Left kidney (tissue), 1 donor: ENCODE measurements at regions not wholly inside any gene's neighbourhood (a gene's known extent, or its start where the extent isn't known, plus 50 kb on each side); places are given as distances from the start of the nearest gene placed in this dataset.
A peak's percentile ranks its signal among the peaks of the same experiment; 100 is the strongest.
"Not testable (repeated sequence)": the region's sequence is repeated elsewhere in the genome, so short reads cannot be mapped to it uniquely, and the experiment has no call there.

ENCODE experiments used
- DNase-seq: peaks from one replicate; pipeline ENCODE4 v3.0.0-alpha.2; 2013

GRCh38 chr12:58069268-58069963 lies 128.0 kb downstream of the ATP23 start:
- DNase-seq: peak; percentile 17

GRCh38 chr12:58071994-58072393 lies 130.6 kb downstream of the ATP23 start:
- no peak for DNase-seq

GRCh38 chr12:58074259-58074658 lies 132.9 kb downstream of the ATP23 start:
- DNase-seq: no peak

GRCh38 chr12:58079806-58080205 lies 138.4 kb downstream of the ATP23 start:
- no peak for DNase-seq

GRCh38 chr12:58081488-58081887 lies 140.1 kb downstream of the ATP23 start:
- no peak for DNase-seq

GRCh38 chr12:58082996-58083395 lies 141.6 kb downstream of the ATP23 start:
- no peak for DNase-seq

GRCh38 chr12:58086006-58086405 lies 144.6 kb downstream of the ATP23 start:
- DNase-seq: no peak

- DNase-seq: no peak
These were observed 145.6 kb downstream of the ATP23 start for GRCh38 chr12:58086930-58087329.

GRCh38 chr12:58087423-58088127 lies 146.2 kb downstream of the ATP23 start:
- DNase-seq: no peak

- DNase-seq: no peak
These were observed 148.2 kb downstream of the ATP23 start for GRCh38 chr12:58089588-58089987.

- DNase-seq: no peak
These were observed 149.3 kb downstream of the ATP23 start for GRCh38 chr12:58090685-58091084.

- no peak for DNase-seq
These were observed 153.6 kb downstream of the ATP23 start for GRCh38 chr12:58095002-58095401.

- DNase-seq: no peak
These were observed 156.4 kb downstream of the ATP23 start for GRCh38 chr12:58097741-58098140.

GRCh38 chr12:58099476-58099875 lies 158.1 kb downstream of the ATP23 start:
- no peak for DNase-seq

GRCh38 chr12:58104351-58104755 lies 163.0 kb downstream of the ATP23 start:
- DNase-seq: no peak

- DNase-seq: no peak
These were observed 164.1 kb downstream of the ATP23 start for GRCh38 chr12:58105225-58106119.

GRCh38 chr12:58106195-58106594 lies 164.8 kb downstream of the ATP23 start:
- DNase-seq: no peak

GRCh38 chr12:58117201-58117600 lies 175.8 kb downstream of the ATP23 start:
- no peak for DNase-seq

- no peak for DNase-seq
These were observed 176.3 kb downstream of the ATP23 start for GRCh38 chr12:58117667-58118066.

- not testable (repeated sequence) for DNase-seq
These were observed 184.4 kb downstream of the ATP23 start for GRCh38 chr12:58125761-58126160.

- DNase-seq: no peak
These were observed 190.8 kb downstream of the ATP23 start for GRCh38 chr12:58131986-58132755.

- DNase-seq: no peak
These were observed 197.1 kb downstream of the ATP23 start for GRCh38 chr12:58138424-58138823.
